OCI-LY3 (cell line): ENCODE measurements at regions not wholly inside any gene's neighbourhood (a gene's known extent, or its start where the extent isn't known, plus 50 kb on each side); places are given as distances from the start of the nearest gene placed in this dataset.

Source experiments
- H2AFZ ChIP-seq: fragments of 200-600, 300-600 bp; shearing (Covaris generic); 2 replicates; pipeline ENCODE4 v1.6.0; 2014; ENCODE audit warnings: antibody characterized with exemption, low read depth, low read length
- H3K27ac ChIP-seq: fragments of 200-600, 300-600 bp; sonication (generic); 2 replicates; pipeline ENCODE4 v1.5.1; 2014; ENCODE audit warnings: mild to moderate bottlenecking, low read length, moderate library complexity, mixed read lengths
- H3K27me3 ChIP-seq: fragments of 200-600, 300-600 bp; sonication (generic); 2 replicates; pipeline ENCODE4 v1.6.1; 2014; ENCODE audit warnings: low read depth, low read length, mixed read lengths
- H3K36me3 ChIP-seq: fragments of 200-600, 300-600 bp; sonication (generic); replicated peaks from 2 replicates; pipeline ENCODE3; 2014; ENCODE audit warnings: low read depth, low read length, mixed read lengths
- H3K4me1 ChIP-seq: fragments of 300-600, 200-600 bp; sonication (generic); 2 replicates; pipeline ENCODE4 v1.6.1; 2014; ENCODE audit warnings: low read length, mixed read lengths
- H3K4me2 ChIP-seq: fragments of 200-600, 300-600 bp; sonication (generic); 2 replicates; pipeline ENCODE4 v1.6.1; 2014; ENCODE audit warnings: low read length, mixed read lengths
- H3K4me3 ChIP-seq: fragments of 300-600, 200-600 bp; sonication (generic); 2 replicates; pipeline ENCODE4 v1.5.1; 2014; ENCODE audit warnings: antibody characterized with exemption, mild to moderate bottlenecking, low read length, moderate library complexity
- H3K79me2 ChIP-seq: fragments of 300-600, 200-600 bp; shearing (Covaris generic); 2 replicates; pipeline ENCODE4 v1.6.1; 2014; ENCODE audit warnings: mild to moderate bottlenecking, low read length, mixed read lengths
- H3K9ac ChIP-seq: fragments of 300-600, 200-600 bp; shearing (Covaris generic); 2 replicates; pipeline ENCODE4 v1.6.0; 2014; ENCODE audit warnings: mild to moderate bottlenecking, low read length, moderate library complexity
- H3K9me3 ChIP-seq: fragments of 200-600, 300-600 bp; shearing (Covaris generic); 2 replicates; pipeline ENCODE4 v1.6.1; 2014; ENCODE audit warnings: low read length, mixed read lengths; ENCODE audit not compliant: insufficient read depth
- H4K20me1 ChIP-seq: fragments of 200-600, 300-600 bp; sonication (generic); 2 replicates; pipeline ENCODE4 v1.6.1; 2016; ENCODE audit warnings: low read length, mixed read lengths; ENCODE audit not compliant: insufficient read depth
- CTCF ChIP-seq: fragments of 200-600, 300-600 bp; sonication (generic); IDR thresholded peaks from 2 replicates; pipeline ENCODE4 v1.5.1; 2014; ENCODE audit warnings: antibody characterized with exemption, low read length, low read depth
- EZH2phosphoT487 ChIP-seq: fragments of 200-600 bp; shearing (Covaris generic); IDR thresholded peaks from 2 replicates; pipeline ENCODE4 v1.6.1; 2018; ENCODE audit warnings: antibody characterized with exemption, mixed run types, low read depth

- Histone ChIP-seq H3K4me1 (no peaks in the 10 kb centered on the region), H3K9me3 (no peaks in the 10 kb centered on the region), H3K79me2 (no peaks in the 10 kb centered on the region), H2AFZ (peak overlapping the region; percentile 69), H3K4me3 (no peak overlapping the region), H4K20me1 (no peaks in the 10 kb centered on the region), H3K27ac (no peak overlapping the region), H3K4me2 (peak overlapping the region; percentile 14; the same call in 1 of the 2 replicates), H3K27me3 (0 out of 2 replicates have a peak, but pooled peaks cover 4% of the 10 kb centered on the region), H3K36me3 (no peaks in the 10 kb centered on the region), H3K9ac (no peak overlapping the region)
- TF ChIP-seq EZH2phosphoT487 (no peak), CTCF (peak; percentile 78)
Measured at GRCh38 chr2:175690113-175690837, 311.8 kb downstream of the LNPK start.

GRCh38 chr2:175688243-175688642 lies 313.8 kb downstream of the LNPK start:
- Histone ChIP-seq H3K27ac (no peak overlapping the region), H3K9ac (no peak overlapping the region), H2AFZ (no peak overlapping the region), H3K27me3 (0 out of 2 replicates have a peak, but pooled peaks cover 4% of the 10 kb centered on the region), H3K79me2 (no peaks in the 10 kb centered on the region), H3K4me3 (no peak overlapping the region), H4K20me1 (no peaks in the 10 kb centered on the region), H3K9me3 (no peaks in the 10 kb centered on the region), H3K4me1 (no peaks in the 10 kb centered on the region), H3K4me2 (no peak overlapping the region), H3K36me3 (no peaks in the 10 kb centered on the region)
- TF ChIP-seq EZH2phosphoT487 (no peak), CTCF (no peak)

- H3K27me3 ChIP-seq: 0 out of 2 replicates have a peak, but pooled peaks cover 4% of the 10 kb centered on the region
- no peak overlapping the region for H2AFZ ChIP-seq
- no peak overlapping the region for H3K4me3 ChIP-seq
- TF ChIP-seq EZH2phosphoT487 (no peak), CTCF (no peak)
- H3K36me3 ChIP-seq: no peaks in the 10 kb centered on the region
- H4K20me1 ChIP-seq: no peaks in the 10 kb centered on the region
- no peaks in the 10 kb centered on the region for H3K9me3 ChIP-seq
- H3K4me2 ChIP-seq: no peak overlapping the region
- H3K79me2 ChIP-seq: no peaks in the 10 kb centered on the region
- H3K9ac ChIP-seq: no peak overlapping the region
- H3K4me1 ChIP-seq: no peaks in the 10 kb centered on the region
- H3K27ac ChIP-seq: no peak overlapping the region
Measured at GRCh38 chr2:175687465-175687864, 314.6 kb downstream of the LNPK start.

- H2AFZ ChIP-seq: no peak overlapping the region
- H4K20me1 ChIP-seq: no peaks in the 10 kb centered on the region
- no peaks in the 10 kb centered on the region for H3K9me3 ChIP-seq
- H3K4me3 ChIP-seq: no peak overlapping the region
- H3K36me3 ChIP-seq: no peaks in the 10 kb centered on the region
- no peak for TF ChIP-seq EZH2phosphoT487
- no peak for TF ChIP-seq CTCF
- no peak overlapping the region for H3K4me2 ChIP-seq
- H3K27me3 ChIP-seq: 0 out of 2 replicates have a peak, but pooled peaks cover 4% of the 10 kb centered on the region
- H3K9ac ChIP-seq: no peak overlapping the region
- no peaks in the 10 kb centered on the region for H3K4me1 ChIP-seq
- no peaks in the 10 kb centered on the region for H3K79me2 ChIP-seq
- H3K27ac ChIP-seq: no peak overlapping the region
Measured at GRCh38 chr2:175686002-175686401, 316.1 kb downstream of the LNPK start.
